IPS-NIHi7 (cell line): ENCODE measurements at regions not wholly inside any gene's neighbourhood (a gene's known extent, or its start where the extent isn't known, plus 50 kb on each side); places are given as distances from the start of the nearest gene placed in this dataset.
"Not testable (repeated sequence)": the region's sequence is repeated elsewhere in the genome, so short reads cannot be mapped to it uniquely, and the experiment has no call there.

Experiments used
- DNase-seq: peaks from one replicate; pipeline ENCODE4 v3.0.0; 2012; ENCODE audit warnings: mixed read lengths; ENCODE audit errors: extremely low spot score

GRCh38 chr20:30484009-30484748 is 773.3 kb upstream of the DEFB115 start:
- peak; percentile 1 for DNase-seq

GRCh38 chr20:30484749-30485070 is 772.8 kb upstream of the DEFB115 start:
- DNase-seq: peak; percentile 1

GRCh38 chr20:30485331-30486102 is 771.9 kb upstream of the DEFB115 start:
- peak; percentile 3 for DNase-seq

- DNase-seq: peak; percentile 1
Observed at GRCh38 chr20:30486103-30486478, 771.4 kb upstream of the DEFB115 start.

- not testable (repeated sequence) for DNase-seq
Observed at GRCh38 chr20:30487461-30487860, 770.0 kb upstream of the DEFB115 start.

DNA sequence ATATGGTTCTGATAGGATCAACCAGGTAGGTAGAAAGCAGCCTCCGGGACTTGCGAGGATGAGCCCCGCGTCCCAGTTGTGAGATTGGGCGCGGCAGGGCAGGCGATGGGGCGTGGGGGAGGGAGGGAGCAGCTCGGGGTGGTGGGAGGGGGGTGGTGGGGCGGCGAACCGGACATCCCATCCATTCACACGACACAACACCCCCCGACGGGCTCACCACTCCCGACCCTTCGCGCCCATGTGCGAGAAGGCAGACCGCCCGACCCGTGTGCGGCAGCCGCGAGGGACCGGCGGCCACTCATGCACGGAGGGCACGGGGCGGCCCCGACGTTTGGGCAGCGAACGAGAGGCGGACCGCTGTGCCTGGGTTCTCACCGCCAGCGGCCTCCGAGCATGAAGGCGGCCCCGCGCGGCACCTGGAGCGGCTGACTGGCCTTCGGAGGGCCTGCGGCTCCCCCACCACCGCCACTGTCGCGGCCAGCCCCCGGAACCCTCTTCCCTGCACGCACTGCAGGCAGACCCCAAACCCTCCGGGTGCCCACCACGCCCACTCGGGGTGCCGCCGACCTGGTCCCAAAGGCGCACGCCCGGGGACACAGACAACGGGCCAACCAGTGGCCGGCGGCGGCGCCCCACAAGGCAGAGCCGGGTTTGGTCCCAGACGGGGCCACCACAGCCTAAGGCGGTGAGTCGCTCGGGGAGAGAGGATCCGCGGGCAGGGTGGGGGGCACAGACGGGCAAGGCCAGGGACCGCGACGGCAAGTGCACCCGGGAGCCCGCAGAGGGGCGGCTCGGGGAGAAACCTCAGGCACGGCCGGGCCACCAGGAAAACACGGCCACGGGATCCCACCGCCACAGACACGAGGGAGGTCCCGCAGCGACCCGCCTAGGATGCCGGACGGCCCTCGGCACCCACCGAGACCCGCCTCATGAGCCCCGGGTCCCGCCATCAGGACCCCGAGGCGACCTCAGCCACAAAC is 769.2 kb upstream of the DEFB115 start:
- no peak for DNase-seq

DNA sequence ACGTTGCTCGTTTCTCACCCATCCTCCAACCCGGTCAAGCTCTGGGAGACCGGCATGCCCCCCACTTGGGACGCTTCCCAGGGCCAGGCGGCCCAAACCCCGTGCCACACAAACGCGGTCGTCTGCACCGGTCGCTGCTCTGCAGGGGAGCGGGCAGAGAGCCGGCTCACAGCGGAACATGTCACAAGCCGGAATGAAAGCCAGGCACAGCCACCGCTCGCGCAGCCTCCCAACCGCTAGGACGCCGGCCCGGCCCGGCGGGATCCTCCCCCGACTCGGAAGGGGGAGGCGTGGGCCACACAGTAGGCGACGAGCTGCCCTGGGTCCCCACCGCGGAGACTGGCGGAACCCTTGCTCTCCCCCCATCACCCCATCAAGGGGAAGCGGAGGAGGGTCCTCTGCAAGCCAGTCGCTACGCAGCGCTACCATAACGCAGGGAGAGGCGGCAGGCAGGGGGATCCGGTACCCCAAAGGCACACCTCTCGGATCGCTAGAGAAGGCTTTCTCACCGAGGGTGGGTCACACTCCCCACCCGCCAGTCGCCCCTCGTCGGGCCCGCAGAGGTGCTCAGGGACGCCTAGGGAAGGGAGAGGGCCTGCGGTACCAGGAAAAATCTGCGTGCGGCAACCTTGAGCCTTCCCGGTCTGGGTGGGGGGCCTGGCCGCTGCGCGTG is 768.4 kb upstream of the DEFB115 start:
- no peak for DNase-seq

GRCh38 chr20:30489614-30490003 is 767.9 kb upstream of the DEFB115 start:
- DNase-seq: no peak

GRCh38 chr20:30491016-30491415 is 766.4 kb upstream of the DEFB115 start:
- no peak for DNase-seq

DNA sequence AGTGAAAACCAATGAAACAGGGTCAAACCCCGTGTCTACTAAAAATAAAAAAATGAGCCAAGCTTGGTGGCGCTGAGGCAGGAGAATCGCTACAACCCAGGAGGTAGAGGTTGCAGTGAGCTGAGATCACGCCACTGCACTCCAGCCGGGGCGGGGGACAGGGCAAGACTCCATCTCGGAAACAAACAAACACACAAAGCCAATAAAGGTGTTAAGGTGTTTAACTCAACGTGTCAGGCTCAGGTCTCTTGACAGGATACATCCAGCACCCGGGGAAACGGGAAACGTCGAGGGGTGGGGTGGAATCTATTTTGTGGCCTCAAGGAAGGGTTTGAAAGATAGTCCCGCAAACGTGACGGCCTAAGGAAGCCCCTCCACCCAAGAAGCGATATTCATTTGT is 760.8 kb upstream of the DEFB115 start:
- not testable (repeated sequence) for DNase-seq

DNA sequence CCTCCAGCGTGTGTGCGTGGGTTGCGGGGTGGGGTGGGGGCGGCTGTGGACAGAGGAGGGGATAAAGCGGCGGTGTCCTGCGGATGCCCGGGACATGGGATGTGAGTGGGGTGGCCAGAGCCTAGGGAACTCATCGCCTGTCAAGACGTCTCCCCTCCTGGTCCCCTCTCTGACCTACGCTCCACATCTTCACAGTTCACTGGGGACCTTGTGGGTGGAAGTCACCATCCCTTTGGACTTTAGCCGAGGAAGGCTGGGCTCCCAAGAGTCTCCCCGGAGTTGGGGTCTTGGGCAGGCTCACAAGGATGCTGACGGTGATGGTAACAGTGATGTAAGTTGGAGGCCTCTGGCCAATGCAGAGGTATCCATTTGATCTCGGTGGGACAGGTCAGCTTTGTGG is 760.3 kb upstream of the DEFB115 start:
- DNase-seq: not testable (repeated sequence)

GRCh38 chr20:30499123-30499522 is 758.3 kb upstream of the DEFB115 start:
- no peak for DNase-seq

GRCh38 chr20:30499716-30500446 is 757.6 kb upstream of the DEFB115 start:
- peak; percentile 45 for DNase-seq

- DNase-seq: peak; percentile 66
Observed at GRCh38 chr20:30500447-30500820, 757.0 kb upstream of the DEFB115 start.

DNA sequence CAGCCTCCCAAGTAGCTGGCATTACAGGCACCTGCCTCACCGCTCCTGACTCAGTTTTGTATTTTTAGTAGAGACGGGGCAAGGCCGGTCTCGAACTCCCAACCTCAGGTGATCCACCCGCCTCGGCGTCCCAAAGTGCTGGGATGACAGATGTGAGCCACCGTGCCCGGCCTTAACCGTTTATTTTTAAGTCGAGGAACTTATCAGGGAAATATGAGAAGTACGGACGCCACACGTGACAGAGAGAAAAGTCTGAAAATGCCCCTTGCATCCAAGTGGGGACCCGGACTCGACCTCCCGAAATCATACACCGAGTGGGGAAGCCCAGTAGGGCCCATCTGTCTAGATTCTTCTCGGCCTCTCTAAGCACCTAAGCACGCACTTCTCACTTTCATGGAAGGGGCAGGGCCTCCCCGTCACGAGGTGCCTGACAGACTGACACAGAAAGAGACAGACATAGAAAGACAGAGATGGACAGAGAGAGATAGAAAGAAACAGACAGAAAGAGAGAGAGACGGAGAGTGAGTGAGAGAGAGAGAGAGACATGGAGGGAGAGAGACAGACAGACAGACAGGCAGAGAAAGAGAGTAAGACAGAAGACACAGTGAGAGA is 756.5 kb upstream of the DEFB115 start:
- no peak for DNase-seq

- no peak for DNase-seq
Observed at GRCh38 chr20:30502670-30503069, 754.8 kb upstream of the DEFB115 start.

- DNase-seq: not testable (repeated sequence)
Observed at GRCh38 chr20:30503204-30503603, 754.3 kb upstream of the DEFB115 start.

DNA sequence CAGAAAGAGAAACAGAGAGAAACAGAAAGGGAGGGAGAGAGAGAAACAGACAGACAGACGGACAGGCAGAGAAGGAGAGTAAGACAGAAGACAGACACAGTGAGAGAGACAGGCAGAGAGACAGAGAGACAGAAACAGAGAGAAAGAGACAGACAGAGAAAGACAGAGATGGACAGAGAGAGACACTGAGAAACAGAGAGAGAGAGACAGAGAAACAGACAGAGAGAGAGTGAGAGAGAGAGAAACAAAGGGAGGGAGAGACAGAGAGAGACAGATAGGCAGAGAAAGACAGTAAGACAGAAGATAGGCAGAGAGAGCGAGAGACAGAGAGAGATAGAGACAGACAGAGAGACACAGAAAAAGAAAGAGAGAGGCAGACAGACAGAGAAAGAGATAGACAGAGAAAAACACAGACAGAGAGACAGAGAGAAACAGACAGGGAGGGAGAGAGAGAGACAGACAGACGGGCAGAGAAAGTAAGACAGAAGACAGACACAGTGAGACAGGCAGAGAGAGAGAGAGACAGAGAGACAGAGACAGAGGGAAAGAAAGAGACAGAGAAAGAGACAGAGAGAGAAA is 753.4 kb upstream of the DEFB115 start:
- no peak for DNase-seq

GRCh38 chr20:30505566-30505965 is 751.9 kb upstream of the DEFB115 start:
- DNase-seq: no peak

GRCh38 chr20:30506100-30506499 is 751.4 kb upstream of the DEFB115 start:
- peak; percentile 23 for DNase-seq
